SK-N-SH (cell line): ENCODE measurements at regions not wholly inside any gene's neighbourhood (a gene's known extent, or its start where the extent isn't known, plus 50 kb on each side); places are given as distances from the start of the nearest gene placed in this dataset.

Experiments used
- CTCF ChIP-seq: fragments of 200-600 bp; sonication (generic); IDR thresholded peaks from 2 replicates; pipeline ENCODE4 v1.6.1; 2017; ENCODE audit warnings: antibody characterized with exemption, mild to moderate bottlenecking, moderate library complexity
- EP300 ChIP-seq, 2 experiments: IDR thresholded peaks; 2 replicates each; pipeline versions ENCODE4 v1.4.0 to v1.6.1; 2012; ENCODE audit warnings: borderline replicate concordance in 1 of 2, low read depth in 1 of 2, low read length in 1 of 2
- GABPA ChIP-seq: IDR thresholded peaks from 2 replicates; pipeline ENCODE4 v1.4.0; 2012; ENCODE audit warnings: low read depth, mild to moderate bottlenecking
- MAX ChIP-seq: IDR thresholded peaks from 2 replicates; pipeline ENCODE4 v1.4.0; 2012; ENCODE audit warnings: low read depth
- POLR2AphosphoS5 ChIP-seq: IDR thresholded peaks from 2 replicates; pipeline ENCODE4 v1.6.1; 2012; ENCODE audit warnings: low read depth, low read length
- TAF1 ChIP-seq: IDR thresholded peaks from 2 replicates; pipeline ENCODE4 v1.6.1; 2012; ENCODE audit warnings: low read depth, mild to moderate bottlenecking, low read length, moderate library complexity, borderline replicate concordance
- USF1 ChIP-seq: IDR thresholded peaks from 2 replicates; pipeline ENCODE4 v1.4.0; 2012; ENCODE audit warnings: low read depth, borderline replicate concordance
- YY1 ChIP-seq: IDR thresholded peaks from 2 replicates; pipeline ENCODE4 v1.4.0; 2012; ENCODE audit warnings: low read depth, mild to moderate bottlenecking
- ZBTB33 ChIP-seq: IDR thresholded peaks from 2 replicates; pipeline ENCODE4 v1.4.0; 2012; ENCODE audit warnings: low read depth, borderline replicate concordance

GRCh38 chr18:30806823-30807222 lies 235.7 kb downstream of the DSC3 start:
- TF ChIP-seq USF1 = no peak
- TF ChIP-seq CTCF = no peak
- no peak for TF ChIP-seq YY1
- TF ChIP-seq POLR2AphosphoS5 = no peak
- no peak for TF ChIP-seq EP300 (IDR thresholded peaks at IDR 0.05; ENCODE audit: borderline replicate concordance in 1 of 2, low read depth in 1 of 2, low read length in 1 of 2)
- no peak for TF ChIP-seq MAX
- no peak for TF ChIP-seq GABPA
- no peak for TF ChIP-seq ZBTB33
- no peak for TF ChIP-seq TAF1
